HG03520 (cell line): ENCODE measurements at regions not wholly inside any gene's neighbourhood (a gene's known extent, or its start where the extent isn't known, plus 50 kb on each side); places are given as distances from the start of the nearest gene placed in this dataset.
"Not testable (repeated sequence)": the region's sequence is repeated elsewhere in the genome, so short reads cannot be mapped to it uniquely, and the experiment has no call there.

Experiments
- ATAC-seq: cut with Tn5 transposase; IDR thresholded peaks from one replicate; pipeline ENCODE4 v1.9.1; 2021; ENCODE audit warnings: mild to moderate bottlenecking, moderate library complexity; ENCODE audit not compliant: unreplicated experiment

- ATAC-seq: not testable (repeated sequence)
These were observed 320.7 kb downstream of the KLF13 start for GRCh38 chr15:31647337-31647826.

DNA sequence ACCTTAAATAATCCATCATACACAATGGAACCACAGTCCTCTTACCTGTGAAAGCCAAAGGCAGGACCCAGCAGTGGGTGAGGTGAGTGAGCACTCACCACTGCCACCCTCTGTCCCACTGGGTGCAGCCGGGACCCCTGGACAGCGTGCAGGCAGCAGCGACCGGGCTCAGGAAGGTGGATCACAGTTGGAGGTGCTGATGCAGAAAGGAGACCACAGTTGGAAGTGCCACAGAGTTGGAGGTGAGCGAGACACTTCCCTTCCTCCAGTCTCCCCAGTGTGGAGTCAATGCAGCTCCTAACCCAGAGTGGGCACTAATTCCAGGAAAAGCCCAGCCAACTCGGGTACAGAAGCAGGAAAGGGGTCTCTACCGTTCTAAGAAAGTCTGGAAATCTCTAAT, 323.0 kb downstream of the KLF13 start:
- not testable (repeated sequence) for ATAC-seq

DNA sequence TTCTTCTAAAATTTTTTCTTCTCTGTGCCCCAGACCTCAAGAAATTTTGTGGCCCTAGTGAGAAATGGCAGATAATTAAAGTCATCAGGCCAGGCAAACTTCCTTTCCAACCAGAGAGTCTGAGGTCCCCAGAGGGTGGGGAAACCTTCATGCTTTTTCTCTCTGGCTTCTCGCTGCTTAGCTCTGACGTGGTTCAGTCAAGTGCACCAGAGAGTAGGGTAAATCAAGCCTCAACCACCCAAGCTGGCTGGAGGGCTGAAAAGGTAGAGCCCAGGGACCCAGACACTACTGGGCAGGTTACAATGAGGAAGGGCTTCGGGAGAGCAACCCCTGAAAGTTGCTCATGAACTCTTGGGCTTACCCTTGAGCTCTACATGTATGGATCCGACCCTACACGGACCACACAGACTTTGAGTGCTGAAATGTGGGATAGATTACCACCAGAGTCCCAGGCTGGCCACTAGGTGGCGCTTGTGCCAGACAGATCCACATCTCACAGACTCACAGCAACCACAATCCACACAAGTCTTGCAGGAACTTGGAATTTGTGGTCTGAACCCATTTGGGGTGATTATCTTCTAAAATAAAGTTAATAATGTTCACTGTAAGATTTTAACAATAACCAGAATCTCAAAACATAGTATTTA, 323.5 kb downstream of the KLF13 start:
- ATAC-seq: not testable (repeated sequence)

GRCh38 chr15:31656915-31657314, 330.3 kb downstream of the KLF13 start:
- ATAC-seq: not testable (repeated sequence)

GRCh38 chr15:31660816-31661215, 334.2 kb downstream of the KLF13 start:
- no peak for ATAC-seq

- not testable (repeated sequence) for ATAC-seq
These were observed 339.1 kb downstream of the KLF13 start for GRCh38 chr15:31665732-31666131.

DNA sequence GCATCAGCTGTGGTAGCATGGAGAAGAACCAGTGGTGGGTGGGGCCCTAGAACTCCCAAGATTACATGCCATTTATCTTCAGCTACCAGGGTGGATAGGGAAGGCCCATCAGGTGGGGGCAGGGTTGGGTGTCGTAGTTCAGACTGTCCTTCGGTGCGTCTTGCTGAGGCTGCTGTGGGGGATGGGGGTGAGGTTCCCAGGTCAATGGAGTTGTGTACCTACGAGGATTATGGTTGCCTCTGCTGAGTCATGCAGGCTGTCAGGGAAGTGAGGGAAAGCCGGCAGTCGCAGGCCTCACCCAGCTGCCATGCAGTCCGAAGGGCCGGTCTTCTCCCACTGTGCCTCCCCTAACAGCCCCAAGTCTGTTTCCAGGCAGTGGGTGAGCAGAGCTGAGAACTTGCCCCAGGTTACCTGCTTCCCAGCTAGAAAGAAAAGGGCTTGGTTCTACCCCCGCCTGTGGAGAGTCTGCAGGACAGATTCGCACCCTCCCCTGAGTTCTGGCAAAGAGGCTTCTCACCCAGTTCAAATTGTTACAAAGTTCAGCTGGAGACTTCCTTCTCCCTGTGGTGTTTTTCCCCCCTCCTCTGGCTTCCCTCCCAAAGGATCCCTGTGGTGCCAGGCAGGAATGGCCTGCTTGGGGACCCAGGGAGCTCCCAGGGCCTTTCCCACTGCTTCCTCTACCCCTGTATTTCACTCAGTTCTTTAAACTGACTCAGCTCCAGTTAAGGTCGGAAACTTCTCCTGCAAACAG, 342.7 kb downstream of the KLF13 start:
- ATAC-seq: not testable (repeated sequence)

DNA sequence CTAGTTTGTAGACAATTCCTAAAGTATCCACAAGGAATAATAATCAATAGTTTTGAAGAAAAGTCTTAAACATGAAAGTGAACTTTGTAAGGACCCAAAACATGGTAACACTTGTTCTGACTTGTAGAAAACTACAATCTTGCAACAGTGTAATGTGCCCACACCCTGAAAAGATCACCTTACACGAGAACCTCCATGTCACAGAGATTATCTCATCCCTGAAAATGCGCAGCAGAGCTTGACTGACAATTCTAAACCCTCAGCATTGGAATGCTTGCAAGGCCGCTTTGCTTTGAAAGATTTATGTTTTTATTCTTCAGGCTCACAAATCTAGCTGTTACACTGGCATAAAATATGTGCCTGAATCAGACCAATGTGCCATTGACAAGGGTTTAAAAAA, 346.6 kb downstream of the KLF13 start:
- ATAC-seq: not testable (repeated sequence)

- not testable (repeated sequence) for ATAC-seq
These were observed 348.6 kb upstream of the CHRNA7 start for GRCh38 chr15:31681529-31682259.

- ATAC-seq: not testable (repeated sequence)
These were observed 343.2 kb upstream of the CHRNA7 start for GRCh38 chr15:31687088-31687487.

DNA sequence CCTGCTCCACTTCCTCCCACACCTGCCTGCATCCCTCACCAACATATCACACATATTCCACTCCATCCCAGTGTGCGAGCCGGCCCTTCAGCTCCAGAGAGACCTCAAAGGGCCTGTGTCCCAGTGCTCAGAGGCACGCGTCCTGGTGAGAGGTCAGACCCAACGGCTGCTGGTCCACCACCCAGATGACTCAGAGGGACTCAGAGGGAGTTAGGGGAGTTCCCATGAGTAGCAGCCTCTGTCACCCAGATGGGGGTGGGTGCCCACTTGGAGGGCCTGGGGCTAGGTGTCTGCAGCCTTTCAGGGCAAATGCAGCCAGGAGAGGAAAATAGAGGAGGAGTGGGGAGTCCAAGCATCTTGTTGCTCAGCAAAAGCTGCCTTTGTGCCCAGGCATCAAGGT, 333.8 kb upstream of the CHRNA7 start:
- not testable (repeated sequence) for ATAC-seq

DNA sequence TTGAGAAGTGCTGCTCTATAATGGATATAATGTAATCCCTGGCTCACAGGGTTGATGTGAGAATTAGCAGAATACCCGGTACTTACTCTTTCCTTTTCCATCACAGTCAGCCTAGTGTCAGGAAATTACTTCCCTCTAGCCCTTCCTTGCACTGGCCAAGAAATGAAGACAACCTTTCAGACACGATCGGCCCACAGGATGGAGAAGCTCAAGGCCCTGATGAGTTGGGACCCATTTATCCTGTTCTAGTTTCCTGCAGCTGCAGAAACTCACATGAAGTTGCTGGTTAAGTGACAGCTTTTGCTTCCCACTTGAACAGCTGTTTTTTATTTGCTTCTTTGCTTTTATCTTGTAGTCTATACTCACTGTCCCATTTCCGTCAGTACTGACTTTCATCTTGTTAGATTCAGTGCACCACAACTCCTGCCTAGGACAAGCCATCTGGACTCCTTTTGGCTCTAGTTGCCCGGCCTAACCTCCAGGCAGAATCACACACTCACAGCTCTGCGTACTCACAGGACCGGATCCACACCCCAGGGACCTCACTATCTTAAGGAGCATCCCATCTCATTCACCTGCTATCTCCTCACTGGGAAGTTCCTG, 325.1 kb upstream of the CHRNA7 start:
- not testable (repeated sequence) for ATAC-seq

DNA sequence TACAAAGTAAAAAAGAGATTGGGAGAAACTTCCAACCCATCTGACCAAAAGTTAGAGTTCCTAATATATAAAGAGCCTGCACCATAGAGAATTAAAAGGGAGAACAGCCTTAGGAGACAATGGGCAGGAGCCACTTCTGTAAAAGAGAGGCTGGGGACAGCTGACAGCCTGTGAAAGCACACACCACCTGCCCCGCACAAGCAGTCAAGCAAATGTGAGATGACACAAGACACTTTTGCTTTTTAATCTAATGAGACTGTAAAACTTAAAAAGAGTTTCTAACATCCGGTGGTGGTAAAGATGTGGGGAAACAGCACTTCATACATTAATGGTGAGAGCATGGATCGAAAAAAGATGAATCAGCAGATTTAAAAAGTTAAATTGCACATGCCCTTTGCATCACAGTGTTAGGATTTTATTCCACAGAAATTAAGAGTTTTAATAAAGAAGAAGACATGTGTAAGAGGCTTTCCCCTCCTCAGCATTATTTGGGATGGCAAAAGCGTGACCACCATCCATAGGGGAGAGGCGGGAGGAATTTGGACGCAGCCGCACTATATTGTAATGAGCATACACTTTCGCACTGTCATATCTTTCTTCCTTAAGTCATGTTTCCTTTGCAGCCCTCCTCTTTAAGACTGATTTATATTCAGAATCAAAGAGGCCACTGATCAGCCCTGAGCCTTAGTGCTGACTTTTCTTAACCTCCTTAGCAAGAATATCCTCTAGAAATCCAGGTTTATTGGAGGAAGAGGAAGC, 322.2 kb upstream of the CHRNA7 start:
- peak; percentile 60 for ATAC-seq

DNA sequence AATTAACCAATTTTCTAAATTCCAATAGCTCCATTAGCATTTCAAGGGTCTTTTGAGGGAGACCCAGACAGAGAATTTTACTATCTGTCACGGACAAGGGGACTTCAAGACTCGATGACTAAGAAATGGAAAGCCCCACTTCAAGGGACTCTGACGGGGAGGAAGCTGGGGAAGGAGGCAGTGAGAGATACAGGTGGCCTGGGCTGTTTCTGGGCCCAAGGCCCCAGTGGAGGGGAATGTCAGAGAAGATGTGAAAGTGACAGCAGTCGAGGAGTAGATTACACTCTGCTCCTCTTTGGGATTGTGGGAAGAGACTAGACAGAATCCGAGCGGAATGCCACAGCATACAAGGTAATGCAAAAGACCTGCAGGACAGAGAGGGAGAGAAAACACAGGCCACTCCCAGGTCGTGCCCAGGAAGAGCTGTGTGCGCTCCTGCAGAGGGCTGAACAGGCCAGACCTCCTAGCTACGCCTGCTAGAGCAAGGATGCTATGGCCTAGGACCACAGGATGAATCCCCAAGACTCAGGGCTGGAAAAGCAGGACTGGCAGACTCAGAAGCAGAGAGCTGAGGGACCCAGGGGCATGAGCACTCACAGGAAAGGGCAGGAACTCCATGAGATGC, 321.5 kb upstream of the CHRNA7 start:
- ATAC-seq: peak; percentile 68

GRCh38 chr15:31709479-31709878, 320.8 kb upstream of the CHRNA7 start:
- not testable (repeated sequence) for ATAC-seq

DNA sequence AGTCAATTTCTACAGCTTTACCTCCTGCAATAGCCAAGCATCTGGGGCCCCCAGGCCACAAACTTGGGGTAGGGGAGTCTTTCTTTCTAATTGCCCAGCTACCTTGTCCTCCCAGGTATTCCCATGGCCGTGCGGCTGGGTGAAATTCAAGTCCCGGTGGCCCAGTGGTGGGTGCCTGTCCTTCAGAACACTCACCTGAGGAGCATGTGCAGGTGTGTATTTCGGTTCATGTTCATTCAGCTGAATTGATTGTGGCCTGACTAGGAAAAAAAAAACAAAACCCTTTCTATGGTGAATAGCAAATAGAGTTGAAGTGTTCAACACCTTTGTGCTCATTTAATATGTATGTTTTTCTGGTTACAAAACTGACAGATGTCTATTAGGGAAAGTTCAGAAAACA, 319.5 kb upstream of the CHRNA7 start:
- ATAC-seq: not testable (repeated sequence)

DNA sequence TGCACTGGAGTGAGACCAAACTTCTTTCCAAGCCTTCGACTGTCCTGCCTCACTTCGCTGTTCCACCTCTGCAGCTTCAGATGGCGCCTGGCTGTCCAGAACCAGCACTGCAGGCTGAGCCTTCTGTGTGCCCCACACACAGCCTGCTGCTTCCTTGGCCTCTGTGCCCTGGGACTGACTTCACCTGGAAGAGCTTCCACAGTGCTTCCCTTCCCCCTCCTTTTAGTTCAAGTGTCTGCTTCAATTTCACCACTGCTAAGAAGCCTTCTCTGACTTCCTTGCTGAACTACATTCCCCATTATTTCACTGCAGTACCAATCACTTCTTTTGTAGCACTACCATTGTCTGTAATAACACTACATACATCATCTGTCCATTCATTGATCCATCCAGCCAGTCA, 315.1 kb upstream of the CHRNA7 start:
- not testable (repeated sequence) for ATAC-seq

- not testable (repeated sequence) for ATAC-seq
These were observed 311.7 kb upstream of the CHRNA7 start for GRCh38 chr15:31718625-31719024.

DNA sequence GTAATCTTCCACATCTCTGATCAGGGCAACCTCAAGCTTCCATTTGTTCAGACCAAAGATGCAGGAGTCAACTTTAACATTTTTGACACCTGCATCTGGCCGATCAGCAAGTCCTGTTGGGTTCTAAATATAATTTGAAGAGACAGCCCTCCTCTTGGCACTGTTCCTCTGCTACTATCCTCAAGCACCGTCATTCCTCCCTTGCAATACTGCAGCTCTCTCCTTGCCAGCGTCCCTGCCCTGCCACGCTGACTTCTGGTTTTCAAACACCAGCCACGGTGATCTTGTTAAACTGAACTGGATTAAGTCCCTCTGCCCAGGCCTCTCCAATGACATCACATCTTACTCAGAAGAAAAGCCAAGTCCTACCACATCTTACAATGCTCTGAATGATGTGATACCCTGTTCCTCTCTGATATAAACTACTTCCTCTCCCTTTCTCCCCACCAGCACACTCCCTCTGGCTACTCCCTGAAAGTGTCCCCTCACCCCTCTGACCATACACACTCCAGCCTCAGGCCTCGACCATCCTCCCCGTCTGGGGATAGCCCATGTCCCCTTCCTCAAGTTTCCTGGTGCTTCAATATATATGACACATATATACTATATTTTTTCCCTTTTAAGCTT, 310.8 kb upstream of the CHRNA7 start:
- not testable (repeated sequence) for ATAC-seq
